G401.6 (cell line): ENCODE measurements at regions not wholly inside any gene's neighbourhood (a gene's known extent, or its start where the extent isn't known, plus 50 kb on each side); places are given as distances from the start of the nearest gene placed in this dataset.
"Not testable (repeated sequence)": the region's sequence is repeated elsewhere in the genome, so short reads cannot be mapped to it uniquely, and the experiment has no call there.

Source experiments
- FAIRE-seq: peaks from 2 replicates; lab custom pipeline; 2012; peaks lifted over from hg19 to GRCh38; lab: Jason Lieb, UNC

DNA sequence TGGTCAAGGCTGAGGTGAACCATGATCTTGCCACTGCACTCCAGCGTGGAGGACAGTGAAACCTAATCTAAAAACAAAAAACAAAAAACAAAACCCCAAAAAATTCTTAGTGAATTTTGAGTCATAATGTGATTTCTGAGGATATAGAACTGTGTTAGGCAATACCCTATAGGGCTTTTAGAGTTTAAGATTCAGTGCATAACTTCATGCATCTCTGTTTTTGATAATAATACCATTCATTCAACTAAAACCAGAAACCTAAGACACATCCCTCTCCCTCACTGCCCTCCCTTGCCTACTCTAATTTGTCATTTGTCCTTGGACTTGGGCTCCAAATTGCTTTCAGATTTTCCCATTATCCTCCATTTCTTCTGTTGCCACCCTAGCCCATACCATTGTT, 405.7 kb upstream of the EDIL3 start:
- FAIRE-seq, result no peak

DNA sequence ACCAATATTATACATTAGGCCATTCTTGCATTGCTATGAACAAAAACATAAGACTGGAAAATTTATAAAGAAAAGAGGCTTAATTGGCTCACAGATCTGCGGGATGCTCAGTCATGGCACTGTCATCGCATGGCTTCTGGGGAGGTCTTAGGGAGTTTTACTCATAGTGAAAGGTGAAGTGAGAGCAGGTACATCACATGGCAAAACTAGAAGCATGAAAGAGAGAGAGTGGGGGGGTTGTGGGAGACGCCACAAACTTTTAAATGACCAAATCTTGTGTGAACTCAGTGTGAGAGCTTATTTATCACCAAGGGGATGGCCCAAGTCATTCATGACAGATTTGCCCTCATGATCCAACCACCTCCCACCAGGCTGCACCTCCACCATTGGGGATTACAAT, 398.3 kb upstream of the EDIL3 start:
- no peak for FAIRE-seq

DNA sequence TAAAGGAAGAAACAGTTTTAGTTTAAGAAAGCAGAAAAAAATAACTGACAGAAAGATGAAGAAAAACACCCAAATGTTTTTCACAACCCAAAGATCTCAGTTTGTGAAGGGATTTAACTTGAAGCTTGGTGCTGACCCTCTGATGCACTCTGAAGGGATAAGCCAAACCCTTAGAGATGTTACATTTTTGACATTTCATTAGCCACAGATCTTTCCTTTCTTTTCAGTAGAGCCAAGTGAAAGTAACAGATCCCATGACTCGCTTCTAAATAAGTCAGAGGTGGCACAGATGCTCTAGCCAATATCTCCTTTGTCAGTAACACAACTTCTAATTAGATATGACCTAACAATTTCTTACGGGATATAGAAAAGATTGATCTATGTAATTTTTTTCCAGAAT, 394.5 kb upstream of the EDIL3 start:
- FAIRE-seq, result no peak

DNA sequence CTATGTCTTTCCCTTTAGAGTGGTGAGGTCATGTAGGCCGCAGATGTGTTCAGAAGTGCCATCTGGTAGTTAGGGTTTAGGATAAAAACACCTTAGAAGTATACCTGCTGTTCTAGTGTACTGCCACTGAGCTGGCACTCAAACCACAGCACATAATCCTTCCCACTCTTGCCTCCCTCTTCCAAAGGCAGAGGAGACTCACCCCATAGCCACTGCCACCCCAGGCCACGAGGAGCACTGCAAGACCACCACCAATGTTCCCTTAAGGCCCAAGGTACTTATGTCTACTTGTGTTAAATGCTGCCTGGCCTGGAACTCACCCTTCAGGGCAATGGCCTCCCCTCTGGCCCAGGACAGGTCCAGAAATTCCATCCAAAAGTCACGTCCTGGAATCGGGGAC, 379.5 kb upstream of the EDIL3 start:
- FAIRE-seq, result no peak

DNA sequence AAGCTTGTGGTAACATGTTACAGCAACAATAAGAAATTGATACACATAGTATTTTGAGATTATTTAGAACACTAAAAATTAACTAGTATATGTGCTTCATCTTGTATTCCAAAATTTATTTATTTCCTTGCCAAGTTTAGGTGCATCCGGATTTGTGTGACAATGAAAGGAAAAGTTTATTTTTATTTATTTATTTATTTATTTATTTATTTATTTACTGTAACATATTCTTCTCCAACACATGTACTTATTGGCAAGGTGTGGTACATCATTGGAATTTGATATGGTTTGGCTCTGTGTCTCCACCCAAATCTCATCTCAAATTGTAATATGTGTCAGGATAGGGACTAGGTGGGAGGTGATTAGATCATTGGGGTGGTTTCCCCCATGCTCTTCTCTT, 373.3 kb upstream of the EDIL3 start:
- FAIRE-seq, result no peak

DNA sequence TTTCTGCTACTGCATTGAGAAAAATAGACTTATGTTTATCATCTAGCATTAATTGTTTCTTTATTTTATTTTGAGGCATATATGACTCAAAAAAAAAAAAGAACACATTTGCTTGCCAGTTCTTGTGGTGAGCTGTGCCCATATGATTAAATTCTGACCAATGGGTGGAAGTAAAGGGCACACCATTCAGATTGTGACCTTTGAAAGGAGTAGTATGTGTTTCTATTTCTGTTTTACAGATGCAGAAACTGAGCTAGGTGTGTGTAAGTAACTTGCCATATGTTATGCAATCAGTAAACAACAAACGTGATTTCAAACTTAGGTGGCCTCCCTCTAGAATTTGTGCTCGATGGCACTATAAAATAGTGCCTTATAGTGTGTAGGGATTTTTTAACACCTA, 368.1 kb upstream of the EDIL3 start:
- no peak for FAIRE-seq

DNA sequence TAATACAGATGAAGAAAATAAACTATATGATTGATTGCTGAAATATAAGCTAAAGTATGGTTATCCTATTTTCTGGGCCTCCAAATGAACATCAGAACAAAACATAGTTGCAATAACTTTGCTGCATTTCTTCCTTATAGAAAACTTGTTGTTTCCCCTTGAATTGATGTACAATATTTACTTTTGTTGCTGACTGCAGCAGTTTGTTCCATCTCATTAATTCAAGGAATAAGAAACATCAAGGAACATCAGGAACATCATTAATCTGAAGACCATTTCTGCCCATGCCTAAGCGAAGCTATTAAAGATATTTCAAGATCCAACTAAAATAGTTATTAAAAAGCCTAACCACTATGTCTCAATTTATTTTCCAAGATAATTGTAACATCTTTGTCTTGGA, 363.6 kb upstream of the EDIL3 start:
- no peak for FAIRE-seq

DNA sequence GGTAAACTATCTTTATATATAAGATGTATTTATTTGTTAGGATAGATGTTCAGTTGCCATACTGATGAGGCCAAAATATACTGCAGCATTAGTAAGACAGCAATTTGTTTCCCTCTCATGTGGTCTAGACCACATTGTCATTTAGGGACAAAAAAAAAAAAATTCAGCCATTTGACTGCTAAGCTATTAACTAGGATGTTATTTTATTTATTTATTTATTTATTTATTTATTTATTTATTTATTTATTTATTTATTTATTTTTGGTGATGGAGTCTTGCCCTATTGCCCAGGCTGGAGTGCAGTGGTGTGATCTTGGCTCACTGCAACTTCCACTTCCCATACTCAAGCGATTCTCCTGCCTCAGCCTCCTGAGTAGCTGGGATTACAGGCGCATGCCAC, 361.6 kb upstream of the EDIL3 start:
- not testable (repeated sequence) for FAIRE-seq

DNA sequence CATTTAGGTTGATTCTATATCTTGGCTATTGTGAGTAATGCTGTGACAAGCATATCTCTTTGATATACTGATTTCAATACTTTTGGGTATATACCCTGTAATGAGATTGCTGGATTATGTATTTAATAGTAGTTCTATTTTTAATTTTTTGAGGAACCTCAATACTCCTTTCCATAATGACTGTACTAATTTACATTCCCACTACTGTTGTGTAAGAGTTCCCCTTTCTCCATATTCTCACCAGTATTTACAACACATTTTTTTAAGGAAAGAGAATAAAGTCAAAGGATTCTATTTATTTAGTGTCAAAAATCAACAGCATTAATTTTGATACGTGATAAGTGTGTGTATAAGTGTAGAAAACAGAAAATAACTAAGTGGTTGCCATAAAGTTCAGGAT, 356.4 kb upstream of the EDIL3 start:
- FAIRE-seq, result no peak

DNA sequence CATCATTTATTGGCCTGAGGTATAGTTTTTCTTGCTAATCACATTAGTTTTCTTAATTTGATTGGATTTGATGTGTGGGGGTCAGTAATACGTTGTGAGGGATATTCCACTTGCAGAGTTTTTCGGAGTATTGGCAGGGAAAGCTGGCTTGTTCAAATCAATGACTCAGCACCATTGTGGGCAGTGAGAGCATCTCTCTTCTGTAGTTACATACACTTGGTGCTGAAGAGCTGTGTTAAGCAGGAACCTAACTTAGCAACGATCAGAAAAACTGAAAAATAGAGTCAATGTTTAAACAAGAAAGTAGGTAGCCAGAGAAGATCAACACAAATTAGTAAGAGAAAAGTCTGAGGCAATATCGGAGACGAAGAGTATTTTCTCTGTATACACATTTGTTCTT, 344.6 kb upstream of the EDIL3 start:
- FAIRE-seq, result no peak

DNA sequence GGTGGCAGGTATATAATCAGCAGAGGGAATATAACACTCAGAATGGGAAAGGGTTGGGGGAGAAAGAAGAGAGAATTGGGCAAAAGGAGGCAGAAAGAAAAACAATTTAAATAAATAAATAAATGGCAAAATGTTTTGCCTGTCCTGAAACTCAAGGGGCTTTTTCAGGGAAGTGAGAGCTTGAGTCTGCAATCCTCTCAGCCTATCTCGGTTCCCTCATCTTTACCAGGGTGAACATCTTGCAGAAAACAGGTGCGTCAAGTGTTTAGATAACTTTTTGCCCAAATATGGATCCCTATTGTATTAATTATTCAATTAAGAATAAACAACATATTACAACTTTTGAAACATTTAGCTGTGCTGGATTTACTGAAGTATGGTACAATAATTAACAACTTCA, 343.0 kb upstream of the EDIL3 start:
- no peak for FAIRE-seq

DNA sequence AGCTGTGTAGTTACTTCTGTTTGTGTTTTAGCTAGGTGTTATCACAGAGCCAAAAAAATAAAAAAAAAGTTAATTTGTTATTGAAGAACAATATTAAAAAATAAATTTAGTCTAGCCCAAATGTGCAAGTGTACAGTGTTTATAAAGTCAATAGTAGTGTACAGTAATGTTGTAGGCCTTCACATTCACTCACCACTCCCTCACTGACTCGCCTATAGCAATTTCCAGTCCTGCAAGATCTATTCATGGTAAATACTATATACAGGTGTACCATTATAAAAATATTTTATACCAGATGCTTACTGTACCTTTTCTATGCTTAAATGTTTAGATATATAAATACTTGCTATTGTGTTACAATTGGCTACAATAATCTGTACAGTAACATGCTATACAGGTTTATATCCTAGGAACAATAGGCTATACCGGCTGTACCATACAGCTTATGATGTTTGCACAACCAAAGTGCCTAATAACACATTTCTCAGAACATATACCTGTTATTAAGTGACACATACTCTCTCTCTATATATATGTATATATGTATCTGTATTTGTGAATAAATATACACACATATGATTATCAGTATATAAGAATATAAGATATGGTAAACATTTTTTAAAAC, 341.4 kb upstream of the EDIL3 start:
- FAIRE-seq, result no peak

DNA sequence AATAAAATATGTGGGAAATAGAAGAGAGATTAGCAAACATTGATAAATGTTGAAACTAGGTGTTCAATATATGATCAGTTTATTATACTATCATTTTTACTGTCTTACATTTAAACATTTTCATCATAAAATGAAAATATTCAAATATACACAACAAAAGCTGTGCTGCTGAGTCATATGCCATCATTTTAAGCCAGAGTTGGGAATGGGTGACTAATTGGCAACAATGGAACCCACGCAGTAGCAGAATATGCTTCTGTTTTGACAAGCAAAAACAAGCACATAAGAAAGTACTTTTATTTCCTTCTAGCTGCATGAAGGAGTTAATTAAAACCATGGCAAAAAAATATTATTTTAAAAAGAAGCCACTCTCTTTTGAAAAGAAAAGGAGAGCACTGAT, 340.0 kb upstream of the EDIL3 start:
- FAIRE-seq, result no peak

DNA sequence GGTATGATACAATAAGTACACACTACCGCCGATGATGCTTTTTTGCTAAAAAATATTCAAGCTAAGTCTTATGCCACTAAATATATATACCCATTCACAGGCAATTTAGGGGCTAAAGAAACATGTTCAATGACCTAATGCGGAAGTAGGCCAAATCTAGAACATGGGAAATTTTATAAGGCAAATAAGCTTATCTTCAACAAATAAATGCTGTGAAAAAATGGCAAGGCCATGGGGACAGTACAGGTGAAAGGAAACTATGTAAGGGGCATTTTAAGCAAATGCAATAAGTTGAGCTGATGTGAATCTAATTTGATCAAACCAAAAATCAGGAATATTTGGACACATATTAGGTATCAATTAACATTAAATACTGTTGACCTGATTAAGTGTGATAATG, 339.5 kb upstream of the EDIL3 start:
- FAIRE-seq, result no peak

DNA sequence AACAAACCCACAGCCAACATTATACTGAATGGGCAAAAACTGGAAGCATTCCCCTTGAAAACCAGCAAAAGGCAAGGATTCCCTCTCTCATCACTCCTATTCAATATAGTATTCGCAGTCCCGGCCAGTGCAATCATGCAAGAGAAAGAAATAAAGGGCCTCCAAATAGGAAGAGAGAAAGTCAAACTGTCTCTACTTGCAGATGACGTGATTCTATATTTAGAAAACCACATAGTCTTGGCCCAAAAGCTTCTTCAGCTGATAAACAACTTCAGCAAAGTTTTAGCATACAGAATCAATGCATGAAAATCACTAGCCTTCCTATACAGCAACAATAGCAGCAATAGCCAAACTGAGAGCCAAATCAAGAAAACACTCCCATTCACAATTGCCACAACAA, 333.7 kb upstream of the EDIL3 start:
- FAIRE-seq, result no peak

DNA sequence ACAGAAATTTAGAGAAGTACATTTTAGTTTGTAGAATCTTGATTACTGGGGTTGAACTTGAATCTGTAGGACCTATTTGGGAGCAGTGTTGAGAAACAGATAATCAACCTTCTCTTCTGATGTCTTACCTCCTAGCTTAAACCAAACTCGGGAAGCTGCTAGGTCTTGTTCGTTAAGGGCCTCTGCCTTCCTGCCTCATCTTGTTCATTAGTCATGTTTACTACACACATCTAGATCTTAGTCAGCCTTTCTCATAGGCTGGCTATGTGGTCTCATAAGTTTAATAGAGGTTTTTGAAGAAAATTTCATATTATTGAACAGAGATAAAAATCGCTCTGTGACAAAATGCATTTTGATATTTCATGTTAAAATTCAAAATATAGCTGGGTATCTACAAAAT, 331.0 kb upstream of the EDIL3 start:
- no peak for FAIRE-seq

DNA sequence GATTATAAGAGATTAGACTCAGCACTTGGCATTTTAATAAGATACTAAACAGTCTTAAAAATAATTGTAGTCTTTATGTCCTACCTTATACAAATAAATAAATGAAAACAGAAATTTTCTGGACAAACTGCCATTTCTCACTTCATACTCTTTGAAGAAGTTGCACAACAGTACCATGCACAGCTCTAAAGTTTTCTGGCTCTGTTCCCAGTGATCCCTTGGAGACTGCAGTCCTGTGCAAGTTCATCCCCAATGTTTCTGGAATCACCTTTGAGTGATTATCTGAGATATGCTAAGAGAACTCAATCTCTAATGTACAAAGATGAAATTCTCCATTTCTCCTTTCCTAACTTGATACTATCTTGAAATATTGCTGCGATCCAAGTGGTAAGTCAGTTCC, 330.4 kb upstream of the EDIL3 start:
- FAIRE-seq, result no peak

DNA sequence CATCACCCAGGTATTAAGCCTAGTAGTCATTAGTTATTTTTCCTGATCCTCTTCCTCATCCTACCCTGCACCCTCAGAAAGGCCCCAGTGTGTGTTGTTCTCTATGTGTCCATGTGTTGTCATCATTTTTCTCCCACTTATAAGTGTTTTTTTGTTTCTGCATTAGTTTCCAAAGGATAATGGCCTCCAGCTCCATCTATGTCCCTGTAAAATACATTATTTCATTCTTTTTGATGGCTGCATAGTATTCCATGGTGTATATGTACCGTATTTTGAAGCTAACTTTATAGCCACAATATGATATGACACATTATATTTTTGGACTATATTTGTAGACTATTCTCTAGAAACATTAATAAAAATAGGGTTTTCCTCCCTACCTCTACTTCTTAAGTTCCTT, 324.4 kb upstream of the EDIL3 start:
- no peak for FAIRE-seq

DNA sequence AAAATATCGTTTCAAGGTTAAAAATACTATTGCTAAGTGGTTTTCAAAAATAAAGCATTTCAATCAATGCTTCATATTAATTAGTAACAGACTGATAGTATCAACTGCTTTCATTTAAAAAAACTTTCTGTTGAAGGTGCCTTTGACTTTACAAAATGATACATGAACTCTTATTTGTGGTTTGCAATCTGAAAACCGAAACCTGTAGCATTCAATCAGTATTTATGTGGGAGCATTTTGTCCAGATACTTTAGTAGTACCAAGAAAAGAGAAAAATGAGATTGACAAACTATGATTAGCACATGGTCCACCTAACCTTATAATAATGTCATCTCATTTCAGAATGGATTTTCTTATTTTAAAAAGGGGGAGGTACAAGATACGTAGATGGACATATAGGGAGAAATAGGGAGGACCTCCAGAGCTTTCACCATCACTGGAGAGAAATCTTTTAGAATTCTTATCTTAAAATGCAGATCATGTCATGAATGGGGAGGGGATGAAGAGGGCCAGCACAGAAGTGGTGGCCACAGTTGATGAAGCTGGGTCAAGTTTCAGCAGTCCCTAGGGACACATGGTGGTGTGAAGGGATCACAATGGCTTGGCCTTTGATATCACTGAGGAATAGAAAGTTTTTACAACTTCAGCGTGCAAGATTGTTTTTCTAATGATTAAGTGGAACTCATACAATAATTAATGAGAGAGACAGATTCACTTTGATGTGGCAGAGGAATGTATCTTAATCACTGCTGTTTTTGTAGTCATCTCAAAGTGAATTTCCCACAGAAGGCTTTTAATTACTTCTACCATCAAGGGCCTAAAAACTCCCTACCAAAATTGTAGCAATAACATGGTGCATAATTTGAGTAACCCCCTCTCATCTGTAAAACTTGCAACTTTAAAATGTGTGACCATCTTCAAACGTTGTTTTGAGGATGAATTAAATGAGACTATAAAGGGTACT, 322.3 kb upstream of the EDIL3 start:
- no peak for FAIRE-seq

DNA sequence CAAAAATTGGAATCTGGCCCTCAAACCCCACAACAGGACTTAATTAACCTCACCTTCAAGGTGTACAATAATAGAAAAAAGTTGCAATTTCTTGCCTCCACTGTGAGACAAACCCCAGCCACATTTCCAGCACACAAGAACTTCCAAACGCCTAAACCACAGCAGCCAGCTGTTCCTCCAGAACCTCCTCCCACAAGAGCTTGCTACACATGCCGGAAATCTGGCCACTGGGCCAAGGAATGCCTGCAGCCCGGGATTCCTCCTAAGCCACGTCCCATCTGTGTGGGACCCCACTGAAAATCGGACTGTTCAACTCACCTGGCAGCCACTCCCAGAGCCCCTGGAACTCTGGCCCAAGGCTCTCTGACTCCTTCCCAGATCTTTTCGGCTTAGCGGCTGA, 315.9 kb upstream of the EDIL3 start:
- not testable (repeated sequence) for FAIRE-seq

DNA sequence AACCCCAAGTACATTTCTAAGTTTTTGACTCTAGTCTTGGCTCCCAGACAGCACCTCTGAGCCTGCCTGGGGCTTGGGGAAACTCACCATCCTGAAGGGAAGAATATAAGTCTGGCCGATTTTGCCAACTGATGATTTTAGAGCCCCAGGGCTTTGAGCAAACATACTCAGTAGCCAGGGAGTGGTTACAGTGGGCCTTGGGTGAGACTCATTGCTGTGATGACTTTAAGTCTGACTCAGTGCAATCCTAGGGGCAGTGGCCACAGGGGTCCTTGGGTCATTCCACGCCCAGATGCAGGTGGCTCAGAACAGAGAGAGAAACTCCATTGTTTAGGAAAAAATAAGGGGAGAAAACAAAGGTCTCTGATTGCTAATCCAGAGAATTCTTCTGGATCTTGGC, 312.0 kb upstream of the EDIL3 start:
- no peak for FAIRE-seq

DNA sequence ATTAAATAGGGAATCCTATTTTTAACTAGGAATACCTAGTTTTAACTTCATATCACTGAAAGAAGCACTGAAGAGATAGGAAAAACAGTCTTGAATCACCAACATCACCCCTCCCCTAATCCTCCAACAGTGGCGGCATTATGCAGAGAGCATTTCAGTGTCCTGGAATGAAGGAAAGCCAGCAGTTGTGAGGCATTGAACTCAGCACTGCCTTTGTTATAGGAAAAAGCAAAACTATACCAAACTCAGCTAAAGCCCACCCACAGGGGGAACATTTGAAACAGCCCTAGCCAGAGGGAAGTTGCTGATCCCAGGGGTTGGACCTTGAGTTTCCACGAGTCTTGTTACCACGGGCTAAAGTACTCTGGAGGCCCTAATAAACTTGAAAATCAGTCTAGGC, 310.6 kb upstream of the EDIL3 start:
- FAIRE-seq, result no peak

DNA sequence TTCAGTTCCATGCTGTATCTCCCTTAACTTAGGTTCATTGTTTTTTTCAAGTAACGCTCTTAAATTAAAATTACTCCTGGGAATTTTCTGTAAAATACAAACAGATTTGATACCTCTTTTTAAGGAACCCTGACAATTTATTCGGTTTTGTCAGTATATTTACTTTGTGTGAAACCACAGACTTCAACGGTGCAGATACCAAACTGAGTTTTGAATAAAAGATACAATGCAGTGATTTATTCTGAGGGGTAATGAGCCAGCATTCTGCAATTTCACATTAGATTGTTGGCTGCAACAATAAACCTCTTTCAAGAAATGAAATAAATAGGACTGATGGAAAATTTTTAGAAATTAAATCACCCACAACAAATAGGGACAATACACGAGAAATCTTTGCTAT, 308.6 kb upstream of the EDIL3 start:
- FAIRE-seq, result no peak

DNA sequence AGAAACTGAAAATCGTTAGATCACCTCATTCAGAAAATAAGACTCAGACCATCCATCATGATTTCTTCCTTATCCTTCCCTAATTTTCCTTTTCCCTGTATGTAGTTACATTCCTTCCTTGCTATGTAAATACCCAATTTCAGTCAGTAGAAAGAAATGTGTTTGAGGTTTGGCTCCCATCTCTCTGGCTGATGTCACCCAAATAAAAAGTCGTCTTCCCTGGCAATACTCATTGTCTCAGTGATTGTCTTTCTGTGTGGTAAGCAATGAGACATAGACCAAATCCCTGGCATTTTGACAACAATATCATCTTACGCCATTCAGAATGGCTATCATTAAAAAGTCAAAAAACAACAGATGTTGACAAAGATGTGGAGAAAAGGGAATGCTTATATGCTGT, 303.9 kb upstream of the EDIL3 start:
- no peak for FAIRE-seq
